ENCODE measurements at regions not wholly inside any gene's neighbourhood (a gene's known extent, or its start where the extent isn't known, plus 50 kb on each side); places are given as distances from the start of the nearest gene placed in this dataset.

DNA sequence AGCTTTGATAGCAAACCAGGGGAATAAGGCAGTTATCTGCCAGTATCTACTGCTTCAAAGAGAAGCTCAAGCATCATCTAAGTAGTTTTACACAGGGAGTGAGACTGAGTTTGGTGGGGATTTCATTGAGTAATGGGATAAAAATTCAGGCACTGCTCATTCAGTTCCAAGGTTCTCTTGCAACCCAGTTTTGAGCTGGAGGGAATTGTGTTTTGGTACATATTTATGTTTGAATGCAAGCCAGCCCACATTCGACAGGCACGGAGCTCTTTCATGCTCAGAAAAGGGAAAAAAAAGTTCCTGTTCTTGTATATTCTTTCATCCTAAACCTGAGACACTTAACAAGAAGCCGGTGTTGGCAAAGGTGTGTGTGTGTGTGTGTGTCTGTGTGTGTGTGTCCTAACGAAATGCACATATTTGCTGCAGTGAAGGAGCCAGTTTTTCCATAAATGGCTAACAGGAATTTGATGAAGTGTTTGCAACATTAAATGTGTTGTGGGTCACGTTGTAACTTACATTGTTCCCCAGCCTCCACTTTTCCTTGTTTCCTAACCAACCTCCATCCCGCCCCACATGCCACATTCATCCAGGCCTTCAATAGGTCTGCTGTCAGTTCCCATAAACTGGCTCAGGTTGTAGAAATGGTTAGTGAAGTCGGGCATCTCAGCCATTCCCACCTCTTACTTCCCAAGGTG lies 311.1 kb downstream of the TXNL1 start:
- Histone ChIP-seq H3K9me3 (replicated peaks; ENCODE audit: control insufficient read depth, insufficient read depth, low read depth, low read length) (no peaks in the 10 kb centered on the region), H3K4me1 (replicated peaks in 1 of 2; ENCODE audit: control insufficient read depth in 2 of 2, insufficient read depth in 2 of 2, low read length in 2 of 2) (no peaks in the 10 kb centered on the region), H3K9me1 (ENCODE audit: control insufficient read depth, insufficient read depth, low read length) (no peaks in the 10 kb centered on the region), H3K36me3 (ENCODE audit: control insufficient read depth, insufficient read depth, low read length) (no peaks in the 10 kb centered on the region), H3K9ac (ENCODE audit: insufficient read depth in 1 of 2, low read depth in 2 of 2, low read length in 2 of 2) (no peak overlapping the region), H2AFZ (ENCODE audit: low read depth, low read length) (no peak overlapping the region), H3K79me2 (ENCODE audit: control insufficient read depth, insufficient read depth, low read length) (no peaks in the 10 kb centered on the region), H3K4me2 (ENCODE audit: insufficient read depth, low read length) (no peak overlapping the region), H3K4me3 (no peak overlapping the region), H3K27ac (ENCODE audit: extremely low read depth, low read depth, low read length) (no peak overlapping the region), H4K20me1 (replicated peaks; ENCODE audit: control insufficient read depth, insufficient read depth, low read length) (no peaks in the 10 kb centered on the region; the same call in 1 of the 2 replicates), H3K27me3 (ENCODE audit: control insufficient read depth in 2 of 2, insufficient read depth in 2 of 2, low read length in 2 of 2) (no peaks in the 10 kb centered on the region)
- WGBS (ENCODE audit: insufficient coverage, low coverage, missing lambda C conversion rate) = 0% methylated on average over 7 of the region's 7 CpGs
- intact Hi-C loops (cut with micrococcal nuclease) (no loop called here), in situ Hi-C loops (cut with MboI) (no loop called here)
- no peak for DNase-seq (ENCODE audit: extremely low read depth in 1 of 4, low spot score in 3 of 4)
- ATAC-seq = no peak
- TF ChIP-seq ADNP (tag; IDR thresholded peaks at IDR 0.05) = no peak
- no peak for TF ChIP-seq TEAD2 (tag; IDR thresholded peaks at IDR 0.05)
- TF ChIP-seq ZNF263 (CRISPR knock-in tag; IDR thresholded peaks at IDR 0.05; ENCODE audit: borderline replicate concordance) = no peak
- TF ChIP-seq PHB2 (IDR thresholded peaks at IDR 0.05; ENCODE audit: low read depth) = no peak
- TF ChIP-seq, protein P1, sequence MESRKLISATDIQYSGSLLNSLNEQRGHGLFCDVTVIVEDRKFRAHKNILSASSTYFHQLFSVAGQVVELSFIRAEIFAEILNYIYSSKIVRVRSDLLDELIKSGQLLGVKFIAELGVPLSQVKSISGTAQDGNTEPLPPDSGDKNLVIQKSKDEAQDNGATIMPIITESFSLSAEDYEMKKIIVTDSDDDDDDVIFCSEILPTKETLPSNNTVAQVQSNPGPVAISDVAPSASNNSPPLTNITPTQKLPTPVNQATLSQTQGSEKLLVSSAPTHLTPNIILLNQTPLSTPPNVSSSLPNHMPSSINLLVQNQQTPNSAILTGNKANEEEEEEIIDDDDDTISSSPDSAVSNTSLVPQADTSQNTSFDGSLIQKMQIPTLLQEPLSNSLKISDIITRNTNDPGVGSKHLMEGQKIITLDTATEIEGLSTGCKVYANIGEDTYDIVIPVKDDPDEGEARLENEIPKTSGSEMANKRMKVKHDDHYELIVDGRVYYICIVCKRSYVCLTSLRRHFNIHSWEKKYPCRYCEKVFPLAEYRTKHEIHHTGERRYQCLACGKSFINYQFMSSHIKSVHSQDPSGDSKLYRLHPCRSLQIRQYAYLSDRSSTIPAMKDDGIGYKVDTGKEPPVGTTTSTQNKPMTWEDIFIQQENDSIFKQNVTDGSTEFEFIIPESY (CRISPR knock-in tag; IDR thresholded peaks at IDR 0.05) = no peak
- no peak for TF ChIP-seq SIX5 (IDR thresholded peaks at IDR 0.05; ENCODE audit: borderline replicate concordance in 1 of 2, insufficient read depth in 1 of 2, low read depth in 1 of 2, low read length in 2 of 2)
- TF ChIP-seq PHF20 (IDR thresholded peaks at IDR 0.05; ENCODE audit: partially characterized antibody) = no peak
- TF ChIP-seq NFRKB (IDR thresholded peaks at IDR 0.05; ENCODE audit: low read depth) = no peak
- TF ChIP-seq SMARCB1 (IDR thresholded peaks at IDR 0.05; ENCODE audit: insufficient read length, low read depth) = no peak
- TF ChIP-seq, protein P2, sequence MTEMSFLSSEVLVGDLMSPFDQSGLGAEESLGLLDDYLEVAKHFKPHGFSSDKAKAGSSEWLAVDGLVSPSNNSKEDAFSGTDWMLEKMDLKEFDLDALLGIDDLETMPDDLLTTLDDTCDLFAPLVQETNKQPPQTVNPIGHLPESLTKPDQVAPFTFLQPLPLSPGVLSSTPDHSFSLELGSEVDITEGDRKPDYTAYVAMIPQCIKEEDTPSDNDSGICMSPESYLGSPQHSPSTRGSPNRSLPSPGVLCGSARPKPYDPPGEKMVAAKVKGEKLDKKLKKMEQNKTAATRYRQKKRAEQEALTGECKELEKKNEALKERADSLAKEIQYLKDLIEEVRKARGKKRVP (CRISPR knock-in tag; IDR thresholded peaks at IDR 0.05) = no peak
- TF ChIP-seq PYGO2 (tag; IDR thresholded peaks at IDR 0.05) = no peak
- TF ChIP-seq, protein P3, sequence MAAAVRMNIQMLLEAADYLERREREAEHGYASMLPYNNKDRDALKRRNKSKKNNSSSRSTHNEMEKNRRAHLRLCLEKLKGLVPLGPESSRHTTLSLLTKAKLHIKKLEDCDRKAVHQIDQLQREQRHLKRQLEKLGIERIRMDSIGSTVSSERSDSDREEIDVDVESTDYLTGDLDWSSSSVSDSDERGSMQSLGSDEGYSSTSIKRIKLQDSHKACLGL (CRISPR knock-in tag; IDR thresholded peaks at IDR 0.05; ENCODE audit: borderline replicate concordance, poor library complexity, severe bottlenecking) = no peak
- TF ChIP-seq ZNF436 (CRISPR knock-in tag; IDR thresholded peaks at IDR 0.05) = no peak
- POLR2A ChIA-PET = no interaction called here
- no TSS peak for BruUV-seq (replicated peaks)
- CTCF ChIA-PET (ENCODE audit: low intra/inter-chr PET ratio) = no interaction called here
- no peak for FAIRE-seq
